H1 (cell line): ENCODE measurements at regions not wholly inside any gene's neighbourhood (a gene's known extent, or its start where the extent isn't known, plus 50 kb on each side); places are given as distances from the start of the nearest gene placed in this dataset.

Experiments used
- EZH2 ChIP-seq: fragments of 200-600 bp; sonication (generic); IDR thresholded peaks from 2 replicates; pipeline ENCODE4 v1.7.1; 2012; ENCODE audit warnings: low read depth, mild to moderate bottlenecking, moderate library complexity, low read length, inconsistent platforms; ENCODE audit not compliant: severe bottlenecking
- SIRT6 ChIP-seq: IDR thresholded peaks from one replicate; pipeline ENCODE4 v1.7.1; 2012; ENCODE audit warnings: low read length, inconsistent platforms

- TF ChIP-seq EZH2 (no peak), SIRT6 (no peak)
Observed at GRCh38 chr9:72454871-72455491, 66.4 kb upstream of the TMC1 start (continued).
